Stomach (tissue), 8 donors: ENCODE measurements at regions not wholly inside any gene's neighbourhood (a gene's known extent, or its start where the extent isn't known, plus 50 kb on each side); places are given as distances from the start of the nearest gene placed in this dataset.

Source experiments
- DNase-seq, 2 donors: peaks; one replicate each; pipeline versions ENCODE4 v3.0.0 to v3.0.0-alpha.2; 2013 to 2019
- H3K27ac ChIP-seq, 5 donors: fragments of 200-600 bp in 4 of 5; sonication (generic) in 4 of 5; one replicate each; pipeline ENCODE4 v1.5.1; 2013 to 2019; ENCODE audit warnings: mild to moderate bottlenecking in 1 of 5, moderate library complexity in 1 of 5
- H3K27me3 ChIP-seq, 3 donors: fragments of 200-600 bp; sonication (generic); one replicate each; pipeline ENCODE4 v1.5.1; 2017 to 2019; ENCODE audit warnings: mixed run types in 1 of 3
- H3K36me3 ChIP-seq, 4 donors: fragments of 200-600 bp; sonication (generic); 1 replicate in 3 of 4; 2 replicates in 1 of 4; pipeline ENCODE4 v1.5.1; 2016 to 2019
- H3K4me1 ChIP-seq, 4 donors: fragments of 200-600 bp; sonication (generic); one replicate each; pipeline ENCODE4 v1.5.1; 2016 to 2019
- H3K4me3 ChIP-seq, 4 donors: fragments of 200-600 bp; sonication (generic) in 3 of 4; one replicate each; pipeline ENCODE4 v1.5.1; 2016 to 2019; ENCODE audit warnings: mild to moderate bottlenecking in 1 of 4
- H3K9me3 ChIP-seq, 4 donors: fragments of 200-600 bp; sonication (generic); one replicate each; pipeline ENCODE4 v1.5.1; 2016 to 2019
- EP300 ChIP-seq: sonication (generic); formaldehyde crosslinking; IDR thresholded peaks from one replicate; pipeline ENCODE4 v1.6.1; 2017; ENCODE audit warnings: antibody characterized with exemption
- POLR2A ChIP-seq, 4 donors: fragments of 450-650 bp; IDR thresholded peaks; one replicate each; pipeline ENCODE4 v1.6.1; 2016; ENCODE audit warnings: antibody characterized with exemption in 4 of 4, control low read depth in 2 of 4, mild to moderate bottlenecking in 1 of 4, moderate library complexity in 1 of 4
- POLR2AphosphoS5 ChIP-seq, 3 donors: sonication (generic); formaldehyde crosslinking; IDR thresholded peaks; one replicate each; pipeline ENCODE4 v1.6.1; 2016; ENCODE audit warnings: antibody characterized with exemption in 3 of 3
- WGBS, 5 donors: extraction: QIAGEN DNeasy Blood & Tissue Kit in 3 of 5; methylation state at CpG; one replicate each; pipeline versions ENCODE4 v1.1.5 to v1.1.7; 2013 to 2018; 5-methylcytosine and 5-hydroxymethylcytosine counted together
- intact Hi-C: fragments of 100-400 bp; cut with DNase I; formaldehyde crosslinking; loops from one replicate; pipeline ENCODE4 v1.15.1; 2023; ENCODE audit warnings: low total_unique reads
- TF ChIP-seq, protein P1 (sequence below), 7 experiments: fragments of 450-650 bp in 4 of 7; fragments of 200-600 bp in 3 of 7; sonication (generic) in 3 of 7; IDR thresholded peaks; one replicate each; pipeline ENCODE4 v1.5.1; 2016 to 2019; ENCODE audit warnings: antibody characterized with exemption in 7 of 7, control low read depth in 2 of 7, mild to moderate bottlenecking in 1 of 7
- donor health status: healthy with polysubstance abuse.
- donor health status: Bipolar disorder and iron deficiency.
- donor health status: healthy.

- no peak for DNase-seq
- Histone ChIP-seq H3K4me1 (no peaks in the 10 kb centered on the region), H3K4me3 (no peak overlapping the region), H3K27ac (no peak overlapping the region), H3K9me3 (no peaks in the 10 kb centered on the region), H3K27me3 (no peaks in the 10 kb centered on the region), H3K36me3 (no peaks in the 10 kb centered on the region)
- 84 to 95% (median 88%) methylated on average over 2 of the region's 2 CpGs for WGBS, 5 donors
- intact Hi-C loops = no loop called here
- no peak for TF ChIP-seq POLR2A (IDR thresholded peaks at IDR 0.05)
- TF ChIP-seq, protein P1, sequence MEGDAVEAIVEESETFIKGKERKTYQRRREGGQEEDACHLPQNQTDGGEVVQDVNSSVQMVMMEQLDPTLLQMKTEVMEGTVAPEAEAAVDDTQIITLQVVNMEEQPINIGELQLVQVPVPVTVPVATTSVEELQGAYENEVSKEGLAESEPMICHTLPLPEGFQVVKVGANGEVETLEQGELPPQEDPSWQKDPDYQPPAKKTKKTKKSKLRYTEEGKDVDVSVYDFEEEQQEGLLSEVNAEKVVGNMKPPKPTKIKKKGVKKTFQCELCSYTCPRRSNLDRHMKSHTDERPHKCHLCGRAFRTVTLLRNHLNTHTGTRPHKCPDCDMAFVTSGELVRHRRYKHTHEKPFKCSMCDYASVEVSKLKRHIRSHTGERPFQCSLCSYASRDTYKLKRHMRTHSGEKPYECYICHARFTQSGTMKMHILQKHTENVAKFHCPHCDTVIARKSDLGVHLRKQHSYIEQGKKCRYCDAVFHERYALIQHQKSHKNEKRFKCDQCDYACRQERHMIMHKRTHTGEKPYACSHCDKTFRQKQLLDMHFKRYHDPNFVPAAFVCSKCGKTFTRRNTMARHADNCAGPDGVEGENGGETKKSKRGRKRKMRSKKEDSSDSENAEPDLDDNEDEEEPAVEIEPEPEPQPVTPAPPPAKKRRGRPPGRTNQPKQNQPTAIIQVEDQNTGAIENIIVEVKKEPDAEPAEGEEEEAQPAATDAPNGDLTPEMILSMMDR (IDR thresholded peaks at IDR 0.05) = no peak
- TF ChIP-seq POLR2AphosphoS5 (IDR thresholded peaks at IDR 0.05) = no peak
- TF ChIP-seq EP300 = no peak
Measured at GRCh38 chr3:111473550-111473949, 68.4 kb upstream of the CD96 start.

DNA sequence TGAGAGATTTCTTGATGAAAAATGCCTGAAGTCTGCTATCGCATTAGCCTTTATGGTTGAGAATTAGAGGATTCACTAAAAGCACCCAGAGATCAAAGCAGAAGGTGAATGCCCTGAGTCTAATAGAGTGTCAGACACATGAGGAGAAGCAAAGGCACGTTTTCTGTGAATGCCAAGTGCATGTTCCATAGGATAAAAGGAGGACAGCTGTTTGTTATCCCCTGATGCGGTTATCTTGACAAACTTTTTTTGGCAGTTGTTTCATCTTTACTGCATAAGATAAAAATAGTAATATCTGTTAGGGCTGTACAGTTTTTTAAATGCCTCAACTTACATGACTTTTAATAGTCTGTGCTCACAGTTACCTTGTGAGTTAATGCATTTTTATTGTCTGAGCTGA lies 65.3 kb upstream of the CD96 start:
- H3K36me3 ChIP-seq = no peaks in the 10 kb centered on the region
- H3K27me3 ChIP-seq = no peaks in the 10 kb centered on the region
- intact Hi-C loops = no loop called here
- H3K27ac ChIP-seq = no peak overlapping the region
- 68 to 82% (median 73%) methylated on average over 3 of the region's 3 CpGs for WGBS, 5 donors
- TF ChIP-seq POLR2AphosphoS5 (IDR thresholded peaks at IDR 0.05) (no peak), EP300 (no peak), POLR2A (IDR thresholded peaks at IDR 0.05) (no peak)
- TF ChIP-seq, protein P1 (IDR thresholded peaks at IDR 0.05) = no peak
- no peaks in the 10 kb centered on the region for H3K4me1 ChIP-seq
- DNase-seq = no peak
- no peaks in the 10 kb centered on the region for H3K9me3 ChIP-seq
- no peak overlapping the region for H3K4me3 ChIP-seq

- no peak for DNase-seq
- H3K4me3 ChIP-seq = no peak overlapping the region
- no peaks in the 10 kb centered on the region for H3K36me3 ChIP-seq
- no peak for TF ChIP-seq POLR2AphosphoS5 (IDR thresholded peaks at IDR 0.05)
- no peak for TF ChIP-seq POLR2A (IDR thresholded peaks at IDR 0.05)
- TF ChIP-seq, protein P1 (IDR thresholded peaks at IDR 0.05) = no peak
- no peak for TF ChIP-seq EP300
- no peaks in the 10 kb centered on the region for H3K9me3 ChIP-seq
- WGBS, 5 donors = 90 to 100% (median 93%) methylated on average over 1 of the region's 1 CpG
- H3K27ac ChIP-seq = no peak overlapping the region
- intact Hi-C loops = no loop called here
- no peaks in the 10 kb centered on the region for H3K4me1 ChIP-seq
- H3K27me3 ChIP-seq = no peaks in the 10 kb centered on the region
Measured at GRCh38 chr3:111480091-111480490, 61.9 kb upstream of the CD96 start.

DNA sequence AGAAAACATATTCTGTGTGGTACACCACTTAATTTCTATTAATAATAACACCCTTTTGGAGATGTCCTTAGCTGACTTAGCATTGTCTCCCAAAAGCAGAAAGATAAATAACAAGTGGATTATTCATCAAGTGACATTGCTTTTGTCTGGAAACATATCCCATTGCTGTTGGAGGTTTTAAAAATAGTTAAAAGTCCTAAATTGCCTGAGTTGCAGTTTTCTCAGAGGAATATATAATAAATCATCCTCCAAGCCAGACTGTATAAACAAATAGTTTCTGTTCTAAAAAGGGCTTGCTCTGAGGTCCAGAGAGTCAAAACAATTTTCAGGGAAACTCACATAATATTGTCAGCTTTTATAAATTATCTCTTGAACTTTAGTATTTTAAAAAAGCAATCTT lies 60.4 kb upstream of the CD96 start:
- Histone ChIP-seq H3K4me3 (no peak overlapping the region), H3K36me3 (no peaks in the 10 kb centered on the region), H3K27ac (no peak overlapping the region), H3K27me3 (no peaks in the 10 kb centered on the region), H3K4me1 (no peaks in the 10 kb centered on the region), H3K9me3 (peaks cover 0 to under 1% (median 0%) of the 10 kb centered on the region in 4 donors)
- TF ChIP-seq POLR2AphosphoS5 (IDR thresholded peaks at IDR 0.05) = no peak
- TF ChIP-seq, protein P1 (IDR thresholded peaks at IDR 0.05) = no peak
- intact Hi-C loops = no loop called here
- DNase-seq = peak in 1 of 2 donors; percentile 15
